ENCODE measurements at regions not wholly inside any gene's neighbourhood (a gene's known extent, or its start where the extent isn't known, plus 50 kb on each side); places are given as distances from the start of the nearest gene placed in this dataset.

DNA sequence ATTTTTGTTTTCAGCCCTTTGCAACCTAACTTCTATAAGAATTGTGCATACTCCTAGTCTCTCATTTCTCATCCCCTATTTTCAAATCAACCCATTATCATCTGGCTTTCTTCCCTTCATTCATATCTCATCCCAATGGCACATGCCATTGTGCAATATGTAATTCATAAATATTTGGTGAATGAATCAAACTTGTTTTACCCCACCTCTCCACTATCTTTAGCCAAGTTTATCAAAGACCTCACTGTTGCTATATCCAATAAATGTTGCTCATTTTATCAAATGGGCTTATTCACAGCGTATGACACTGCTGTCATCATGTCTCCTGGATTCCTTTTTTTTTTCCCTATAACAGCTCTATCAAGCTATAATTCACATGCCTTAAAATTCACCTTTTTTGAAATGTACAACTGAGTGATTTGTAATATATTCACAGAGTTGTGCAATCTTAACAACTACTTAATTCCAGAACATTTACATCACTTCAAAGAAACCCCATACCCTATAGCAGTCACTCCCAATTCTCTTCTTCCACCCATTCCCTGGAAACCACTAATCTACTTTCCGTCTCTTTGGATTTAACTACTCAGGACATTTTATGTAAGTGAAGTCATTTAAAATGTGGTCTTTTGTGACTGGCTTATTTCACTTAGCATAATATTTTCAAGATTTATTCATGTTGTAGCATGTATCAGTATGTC lies 214.4 kb upstream of the PAPPA start:
- TF ChIP-seq, protein P1, sequence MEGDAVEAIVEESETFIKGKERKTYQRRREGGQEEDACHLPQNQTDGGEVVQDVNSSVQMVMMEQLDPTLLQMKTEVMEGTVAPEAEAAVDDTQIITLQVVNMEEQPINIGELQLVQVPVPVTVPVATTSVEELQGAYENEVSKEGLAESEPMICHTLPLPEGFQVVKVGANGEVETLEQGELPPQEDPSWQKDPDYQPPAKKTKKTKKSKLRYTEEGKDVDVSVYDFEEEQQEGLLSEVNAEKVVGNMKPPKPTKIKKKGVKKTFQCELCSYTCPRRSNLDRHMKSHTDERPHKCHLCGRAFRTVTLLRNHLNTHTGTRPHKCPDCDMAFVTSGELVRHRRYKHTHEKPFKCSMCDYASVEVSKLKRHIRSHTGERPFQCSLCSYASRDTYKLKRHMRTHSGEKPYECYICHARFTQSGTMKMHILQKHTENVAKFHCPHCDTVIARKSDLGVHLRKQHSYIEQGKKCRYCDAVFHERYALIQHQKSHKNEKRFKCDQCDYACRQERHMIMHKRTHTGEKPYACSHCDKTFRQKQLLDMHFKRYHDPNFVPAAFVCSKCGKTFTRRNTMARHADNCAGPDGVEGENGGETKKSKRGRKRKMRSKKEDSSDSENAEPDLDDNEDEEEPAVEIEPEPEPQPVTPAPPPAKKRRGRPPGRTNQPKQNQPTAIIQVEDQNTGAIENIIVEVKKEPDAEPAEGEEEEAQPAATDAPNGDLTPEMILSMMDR (IDR thresholded peaks at IDR 0.05; ENCODE audit: low read depth, low read length), result no peak
- TF ChIP-seq EZH2phosphoT487 (IDR thresholded peaks at IDR 0.05; ENCODE audit: low read depth), result no peak

Data from OCI-LY3 (cell line).